DND-41 (cell line): ENCODE measurements at regions not wholly inside any gene's neighbourhood (a gene's known extent, or its start where the extent isn't known, plus 50 kb on each side); places are given as distances from the start of the nearest gene placed in this dataset.

Experiments
- ATAC-seq: fragments of 200-7000 bp; cut with Tn5 transposase; 3 replicates; pipeline ENCODE4 v1.9.1; 2021; ENCODE audit warnings: low read depth; ENCODE audit not compliant: insufficient read depth
- DNase-seq: peaks from one replicate; pipeline ENCODE4 v3.0.0-alpha.2; 2020
- H2AFZ ChIP-seq: 2 replicates; pipeline ENCODE4 v1.6.0; 2012; ENCODE audit warnings: low read depth, low read length
- H3K27ac ChIP-seq: 2 replicates; pipeline ENCODE4 v1.5.1; 2012; ENCODE audit warnings: low read length, inconsistent platforms
- H3K27me3 ChIP-seq: fragments of 200-600 bp; sonication (generic); 2 replicates; pipeline ENCODE4 v1.6.0; 2012; ENCODE audit warnings: low read length, mild to moderate bottlenecking, inconsistent platforms; ENCODE audit not compliant: insufficient read depth, poor library complexity
- H3K36me3 ChIP-seq: 2 replicates; pipeline ENCODE4 v1.5.1; 2012; ENCODE audit warnings: low read length, inconsistent platforms; ENCODE audit not compliant: insufficient read depth
- H3K4me1 ChIP-seq: 2 replicates; pipeline ENCODE4 v1.5.1; 2012; ENCODE audit warnings: mild to moderate bottlenecking, low read length; ENCODE audit not compliant: insufficient read depth
- H3K4me2 ChIP-seq: 2 replicates; pipeline ENCODE4 v1.6.0; 2012; ENCODE audit warnings: mild to moderate bottlenecking, moderate library complexity, low read length, inconsistent platforms; ENCODE audit not compliant: insufficient read depth
- H3K4me3 ChIP-seq, 2 experiments: fragments of 200-600 bp in 1 of 2; shearing (Covaris generic) in 1 of 2; 2 replicates each; pipeline ENCODE4 v1.5.1; 2012 to 2016; ENCODE audit warnings: inconsistent platforms in 2 of 2, low read length in 2 of 2, mild to moderate bottlenecking in 2 of 2, low read depth in 1 of 2, moderate library complexity in 1 of 2
- H3K79me2 ChIP-seq: 2 replicates; pipeline ENCODE4 v1.6.0; 2012; ENCODE audit warnings: low read length, inconsistent platforms; ENCODE audit not compliant: insufficient read depth
- H3K9ac ChIP-seq: 2 replicates; pipeline ENCODE4 v1.6.0; 2012; ENCODE audit warnings: low read depth, mild to moderate bottlenecking, inconsistent platforms, low read length, moderate library complexity
- H3K9me3 ChIP-seq: 2 replicates; pipeline ENCODE4 v1.5.1; 2012; ENCODE audit warnings: low read length, moderate library complexity, mild to moderate bottlenecking, inconsistent platforms; ENCODE audit not compliant: insufficient read depth, severe bottlenecking
- H4K20me1 ChIP-seq: 2 replicates; pipeline ENCODE4 v1.6.0; 2012; ENCODE audit warnings: low read length; ENCODE audit not compliant: insufficient read depth
- CTCF ChIP-seq: IDR thresholded peaks from 2 replicates; pipeline ENCODE4 v1.5.1; 2012; ENCODE audit warnings: borderline replicate concordance, low read length, moderate library complexity, mild to moderate bottlenecking; ENCODE audit not compliant: poor library complexity, severe bottlenecking; ENCODE audit errors: extremely low read depth
- EZH2 ChIP-seq: IDR thresholded peaks from 3 replicates; pipeline ENCODE4 v1.6.1; 2012; ENCODE audit warnings: borderline replicate concordance, low read depth, mild to moderate bottlenecking, moderate library complexity, low read length, inconsistent platforms; ENCODE audit not compliant: severe bottlenecking

GRCh38 chr13:26896986-26897668 is 136.5 kb upstream of the GPR12 start:
- TF ChIP-seq CTCF = no peak
- no peak for TF ChIP-seq EZH2

GRCh38 chr13:26895808-26896466 is 135.4 kb upstream of the GPR12 start:
- no peaks in the 10 kb centered on the region for H3K9me3 ChIP-seq
- H3K27me3 ChIP-seq = peaks cover 3% of the 10 kb centered on the region
- ATAC-seq (no peak), DNase-seq (no peak)
- no peak overlapping the region for H2AFZ ChIP-seq
- H3K27ac ChIP-seq = no peak overlapping the region
- H3K4me3 ChIP-seq = no peak overlapping the region
- no peaks in the 10 kb centered on the region for H3K79me2 ChIP-seq
- peaks cover 5% of the 10 kb centered on the region; the same call in 1 of the 2 replicates for H4K20me1 ChIP-seq
- no peaks in the 10 kb centered on the region for H3K4me1 ChIP-seq
- no peak for TF ChIP-seq CTCF
- TF ChIP-seq EZH2 = no peak
- no peaks in the 10 kb centered on the region for H3K36me3 ChIP-seq
- H3K9ac ChIP-seq = no peak overlapping the region
- H3K4me2 ChIP-seq = no peak overlapping the region

More at GRCh38 chr13:26896986-26897668, 136.5 kb upstream of the GPR12 start:
- DNase-seq (no peak), ATAC-seq (no peak)
- Histone ChIP-seq H3K27me3 (no peaks in the 10 kb centered on the region), H3K4me3 (no peak overlapping the region), H3K9ac (no peak overlapping the region), H3K9me3 (no peaks in the 10 kb centered on the region), H3K4me1 (no peaks in the 10 kb centered on the region), H4K20me1 (peaks cover 5% of the 10 kb centered on the region; the same call in 1 of the 2 replicates), H3K79me2 (no peaks in the 10 kb centered on the region), H3K36me3 (no peaks in the 10 kb centered on the region), H3K4me2 (no peak overlapping the region), H3K27ac (no peak overlapping the region), H2AFZ (no peak overlapping the region)

GRCh38 chr13:26895081-26895807 is 134.7 kb upstream of the GPR12 start:
- Histone ChIP-seq H3K36me3 (no peaks in the 10 kb centered on the region), H2AFZ (no peak overlapping the region), H3K4me1 (no peaks in the 10 kb centered on the region), H4K20me1 (peaks cover 5% of the 10 kb centered on the region; the same call in 1 of the 2 replicates), H3K27ac (no peak overlapping the region), H3K27me3 (peaks cover 3% of the 10 kb centered on the region), H3K79me2 (no peaks in the 10 kb centered on the region), H3K9ac (no peak overlapping the region), H3K9me3 (no peaks in the 10 kb centered on the region), H3K4me2 (no peak overlapping the region), H3K4me3 (no peak overlapping the region)
- no peak for DNase-seq
- no peak for ATAC-seq
- no peak for TF ChIP-seq EZH2
- TF ChIP-seq CTCF = no peak
